NCI-H524 treated with DMSO at 0.1 percent for 48 hours (cell line): ENCODE measurements at regions not wholly inside any gene's neighbourhood (a gene's known extent, or its start where the extent isn't known, plus 50 kb on each side); places are given as distances from the start of the nearest gene placed in this dataset.

ENCODE experiments used
- DNase-seq: peaks from one replicate; lab custom pipeline; 2025; lab: John Stamatoyannopoulos, UW

GRCh38 chr6:87936065-87936464 is 111.6 kb upstream of the SPACA1 start:
- no peak for DNase-seq

GRCh38 chr6:87935196-87935595 is 112.4 kb upstream of the SPACA1 start:
- no peak for DNase-seq

- no peak for DNase-seq
Measured at GRCh38 chr6:87932361-87932760, 115.3 kb upstream of the SPACA1 start.

GRCh38 chr6:87929843-87930288 is 117.8 kb upstream of the SPACA1 start:
- DNase-seq: peak; percentile 29

- DNase-seq: no peak
Measured at GRCh38 chr6:87926687-87927086, 121.0 kb upstream of the SPACA1 start.

GRCh38 chr6:87926072-87926471 is 121.6 kb upstream of the SPACA1 start:
- no peak for DNase-seq

- peak; percentile 67 for DNase-seq
Measured at GRCh38 chr6:87925373-87926060, 122.1 kb upstream of the SPACA1 start.

GRCh38 chr6:87923389-87924050 is 124.1 kb upstream of the SPACA1 start:
- DNase-seq: no peak

- no peak for DNase-seq
Measured at GRCh38 chr6:87922947-87923330, 124.7 kb upstream of the SPACA1 start.

GRCh38 chr6:87922196-87922946 is 125.3 kb upstream of the SPACA1 start:
- no peak for DNase-seq

GRCh38 chr6:87921034-87921433 is 126.6 kb upstream of the SPACA1 start:
- DNase-seq: no peak

GRCh38 chr6:87920245-87920644 is 127.4 kb upstream of the SPACA1 start:
- DNase-seq: no peak

- DNase-seq: no peak
Measured at GRCh38 chr6:87919416-87919815, 128.2 kb upstream of the SPACA1 start.

GRCh38 chr6:87919001-87919400 is 128.6 kb upstream of the SPACA1 start:
- no peak for DNase-seq

- DNase-seq: peak; percentile 84
Measured at GRCh38 chr6:87918461-87918941, 129.1 kb upstream of the SPACA1 start.

GRCh38 chr6:87917886-87918285 is 129.8 kb upstream of the SPACA1 start:
- DNase-seq: no peak

- peak; percentile 59 for DNase-seq
Measured at GRCh38 chr6:87916446-87916845, 131.2 kb upstream of the SPACA1 start.

- DNase-seq: no peak
Measured at GRCh38 chr6:87914637-87915395, 132.8 kb upstream of the SPACA1 start.

GRCh38 chr6:87913974-87914373 is 133.7 kb upstream of the SPACA1 start:
- DNase-seq: no peak

GRCh38 chr6:87912102-87912501 is 135.5 kb upstream of the SPACA1 start:
- no peak for DNase-seq

GRCh38 chr6:87909849-87910248 is 137.8 kb upstream of the SPACA1 start:
- DNase-seq: no peak
